IMR-90 (cell line): ENCODE measurements at regions not wholly inside any gene's neighbourhood (a gene's known extent, or its start where the extent isn't known, plus 50 kb on each side); places are given as distances from the start of the nearest gene placed in this dataset.

ENCODE experiments used
- ATAC-seq: fragments of 200-7000 bp; cut with Tn5 transposase; 2 replicates; pipeline ENCODE4 v1.9.1; 2020; ENCODE audit warnings: low read depth, mild to moderate bottlenecking, moderate library complexity
- BruUV-seq: library from RNA; stranded (reverse); fragments of 400-500 nt; replicated peaks from 2 replicates; lab custom pipeline; 2021; lab: Mats Ljungman, UMichigan
- CTCF ChIA-PET: fragments of 300-600 bp; formaldehyde crosslinking; extraction: SDS; loops from one replicate; lab custom pipeline; 2021; ENCODE audit warnings: antibody characterized with exemption; lab: Yijun Ruan, JAX
- POLR2A ChIA-PET: fragments of 300-600 bp; sonication (Branson Sonifier 250); formaldehyde crosslinking; loops from one replicate; lab custom pipeline; 2022; ENCODE audit warnings: antibody characterized with exemption; ENCODE audit not compliant: unreplicated experiment; lab: Charles Lee
- DNase-seq: peaks from one replicate; pipeline ENCODE4 v3.0.0; 2013
- H2AFZ ChIP-seq: replicated peaks from 2 replicates; pipeline ENCODE3; 2013; ENCODE audit warnings: low read length, mild to moderate bottlenecking; ENCODE audit not compliant: poor library complexity
- H2AK5ac ChIP-seq: 2 replicates; pipeline ENCODE4 v1.6.1; 2013; ENCODE audit warnings: low read depth, low read length, inconsistent platforms
- H2AK9ac ChIP-seq: replicated peaks from 2 replicates; pipeline ENCODE3; 2013; ENCODE audit warnings: mild to moderate bottlenecking, low read depth, low read length, moderate library complexity; ENCODE audit not compliant: poor library complexity
- H2BK120ac ChIP-seq: 2 replicates; pipeline ENCODE4 v1.6.1; 2013; ENCODE audit warnings: low read depth, low read length, inconsistent platforms
- H2BK15ac ChIP-seq: 3 replicates; pipeline ENCODE4 v1.6.1; 2013; ENCODE audit warnings: low read depth, low read length, inconsistent platforms
- H2BK20ac ChIP-seq: 2 replicates; pipeline ENCODE4 v1.6.1; 2013; ENCODE audit warnings: low read depth, mild to moderate bottlenecking, inconsistent platforms, low read length, moderate library complexity
- H2BK5ac ChIP-seq: 2 replicates; pipeline ENCODE4 v1.6.1; 2013; ENCODE audit warnings: mild to moderate bottlenecking, low read depth, low read length, inconsistent platforms; ENCODE audit not compliant: poor library complexity, severe bottlenecking
- H3K14ac ChIP-seq: replicated peaks from 2 replicates; pipeline ENCODE4 v1.6.1; 2013; ENCODE audit warnings: low read depth, low read length, inconsistent platforms
- H3K18ac ChIP-seq: 2 replicates; pipeline ENCODE4 v1.6.1; 2013; ENCODE audit warnings: low read depth, low read length, control low read depth
- H3K23ac ChIP-seq: 2 replicates; pipeline ENCODE4 v1.6.1; 2013; ENCODE audit warnings: low read depth, low read length, inconsistent platforms
- H3K27ac ChIP-seq: 2 replicates; pipeline ENCODE4 v1.5.1; 2013; ENCODE audit warnings: mild to moderate bottlenecking, control low read depth, low read length; ENCODE audit not compliant: insufficient read depth
- H3K27me3 ChIP-seq: 2 replicates; pipeline ENCODE4 v1.6.1; 2013; ENCODE audit warnings: low read length; ENCODE audit not compliant: control insufficient read depth, insufficient read depth
- H3K36me3 ChIP-seq: 2 replicates; pipeline ENCODE4 v1.6.1; 2013; ENCODE audit warnings: low read length, mixed read lengths; ENCODE audit not compliant: control insufficient read depth, insufficient read depth
- H3K4ac ChIP-seq: 2 replicates; pipeline ENCODE4 v1.6.1; 2013; ENCODE audit warnings: low read depth, low read length, inconsistent platforms
- H3K4me1 ChIP-seq: 2 replicates; pipeline ENCODE4 v1.6.1; 2013; ENCODE audit warnings: low read length, mixed read lengths; ENCODE audit not compliant: control insufficient read depth, insufficient read depth
- H3K4me2 ChIP-seq: 2 replicates; pipeline ENCODE4 v1.6.1; 2013; ENCODE audit warnings: low read depth, mild to moderate bottlenecking, control low read depth, low read length, moderate library complexity
- H3K4me3 ChIP-seq: 2 replicates; pipeline ENCODE4 v1.5.1; 2013; ENCODE audit warnings: low read depth, mild to moderate bottlenecking, control low read depth, low read length, moderate library complexity; ENCODE audit not compliant: insufficient read depth
- H3K56ac ChIP-seq: 2 replicates; pipeline ENCODE4 v1.6.1; 2013; ENCODE audit warnings: low read length, inconsistent platforms; ENCODE audit not compliant: insufficient read depth; ENCODE audit errors: extremely low read depth
- H3K79me1 ChIP-seq, 2 experiments: 2 replicates each; pipeline ENCODE4 v1.6.1; 2013; ENCODE audit warnings: low read length in 2 of 2, inconsistent platforms in 1 of 2, low read depth in 1 of 2
- H3K9ac ChIP-seq: 2 replicates; pipeline ENCODE4 v1.6.1; 2013; ENCODE audit warnings: low read depth, low read length, control low read depth
- H3K9me1 ChIP-seq: 2 replicates; pipeline ENCODE4 v1.6.1; 2013; ENCODE audit warnings: low read length, inconsistent platforms; ENCODE audit not compliant: insufficient read depth
- H3K9me3 ChIP-seq: 2 replicates; pipeline ENCODE4 v1.6.1; 2013; ENCODE audit warnings: low read length; ENCODE audit not compliant: control insufficient read depth, insufficient read depth
- H4K20me1 ChIP-seq: 2 replicates; pipeline ENCODE4 v1.6.1; 2013; ENCODE audit warnings: low read length, inconsistent platforms; ENCODE audit not compliant: insufficient read depth
- H4K5ac ChIP-seq: 2 replicates; pipeline ENCODE4 v1.6.1; 2013; ENCODE audit warnings: mild to moderate bottlenecking, low read depth, low read length, control low read depth
- H4K8ac ChIP-seq, 2 experiments: 2 replicates each; pipeline ENCODE4 v1.6.1; 2013; ENCODE audit warnings: low read depth in 2 of 2, low read length in 2 of 2, control low read depth in 1 of 2, inconsistent platforms in 1 of 2
- H4K91ac ChIP-seq: 2 replicates; pipeline ENCODE4 v1.6.1; 2013; ENCODE audit warnings: low read depth, low read length, inconsistent platforms; ENCODE audit not compliant: insufficient read depth
- BHLHE40 ChIP-seq: fragments of 150-350 bp; IDR thresholded peaks from 2 replicates; pipeline ENCODE4 v1.6.1; 2016; ENCODE audit warnings: mild to moderate bottlenecking, low read depth, low read length
- CEBPB ChIP-seq: IDR thresholded peaks from 2 replicates; pipeline ENCODE4 v1.6.1; 2012; ENCODE audit warnings: low read depth, low read length, improper control_type of control experiment
- MAFK ChIP-seq: IDR thresholded peaks from 2 replicates; pipeline ENCODE4 v1.6.1; 2012; ENCODE audit warnings: low read depth, low read length, improper control_type of control experiment
- MAZ ChIP-seq: IDR thresholded peaks from 2 replicates; pipeline ENCODE4 v1.6.1; 2012; ENCODE audit warnings: low read depth, mild to moderate bottlenecking, low read length, improper control_type of control experiment, moderate library complexity, borderline replicate concordance
- NFE2L2 ChIP-seq: fragments of 150-350 bp; IDR thresholded peaks from 2 replicates; pipeline ENCODE4 v1.6.1; 2016; ENCODE audit warnings: low read depth, mild to moderate bottlenecking, low read length
- SMC3 ChIP-seq: fragments of 150-350 bp; IDR thresholded peaks from 2 replicates; pipeline ENCODE4 v1.6.1; 2016; ENCODE audit warnings: low read depth, mild to moderate bottlenecking, antibody characterized with exemption, low read length, moderate library complexity
- WGBS, 2 experiments: methylation state at CpG; one replicate each; pipeline versions ENCODE4 v1.1.5 to v1.1.7; 2013; ENCODE audit warnings: missing lambda C conversion rate in 2 of 2; ENCODE audit not compliant: insufficient read length in 1 of 2; ENCODE audit errors: extremely low coverage in 2 of 2; 5-methylcytosine and 5-hydroxymethylcytosine counted together
- dilution Hi-C: fragments of 300-500 bp; cut with HindIII; formaldehyde crosslinking; loops from one replicate; pipeline ENCODE4 v1.14.3; 2018; ENCODE audit warnings: low sequenced_read_pairs; ENCODE audit not compliant: unreplicated experiment
- in situ Hi-C: fragments of 300-500 bp; cut with MboI; formaldehyde crosslinking; loops from 3 replicates; pipeline ENCODE4 v1.14.3; 2019; ENCODE audit warnings: low sequenced_read_pairs, inconsistent platforms, mixed read lengths
- intact Hi-C: fragments of 100-400 bp; cut with micrococcal nuclease; formaldehyde crosslinking; loops from 2 replicates; pipeline ENCODE4 v1.10.0; 2022
- TF ChIP-seq, protein P1 (sequence below): conservative IDR thresholded peaks from 2 replicates; pipeline ENCODE4 v1.5.1; 2012; ENCODE audit warnings: mild to moderate bottlenecking, low read depth, low read length, improper control_type of control experiment

- Histone ChIP-seq H3K9me1 (no peaks in the 10 kb centered on the region), H2BK120ac (no peak overlapping the region), H3K56ac (no peak overlapping the region), H4K91ac (no peak overlapping the region), H2AK9ac (no peak overlapping the region), H2BK5ac (no peak overlapping the region), H3K14ac (no peak overlapping the region), H3K4ac (no peak overlapping the region), H3K4me2 (no peak overlapping the region), H3K27me3 (no peaks in the 10 kb centered on the region), H2AK5ac (no peak overlapping the region), H3K4me3 (no peak overlapping the region), H3K36me3 (no peaks in the 10 kb centered on the region), H3K18ac (no peak overlapping the region), H2AFZ (no peak overlapping the region), H3K4me1 (no peaks in the 10 kb centered on the region), H3K9me3 (no peaks in the 10 kb centered on the region), H2BK20ac (no peak overlapping the region), H3K23ac (no peak overlapping the region), H3K9ac (no peak overlapping the region), H4K20me1 (no peaks in the 10 kb centered on the region), H3K27ac (no peak overlapping the region), H4K5ac (no peak overlapping the region), H2BK15ac (no peak overlapping the region), H3K79me1 (no peaks in the 10 kb centered on the region), H4K8ac (no peak overlapping the region)
- no TSS peak for BruUV-seq
- ChIA-PET CTCF (no interaction called here), POLR2A (no interaction called here)
- WGBS, 2 experiments: 100% methylated on average over 3 of the region's 7 CpGs; no CpG with 5 or more reads in 1 of the 2 experiments
- ATAC-seq: no peak
- dilution Hi-C loops (no loop called here), intact Hi-C loops (no loop called here), in situ Hi-C loops (no loop called here)
- TF ChIP-seq MAZ (no peak), CEBPB (no peak), BHLHE40 (no peak), MAFK (no peak), NFE2L2 (no peak), SMC3 (no peak)
- TF ChIP-seq, protein P1, sequence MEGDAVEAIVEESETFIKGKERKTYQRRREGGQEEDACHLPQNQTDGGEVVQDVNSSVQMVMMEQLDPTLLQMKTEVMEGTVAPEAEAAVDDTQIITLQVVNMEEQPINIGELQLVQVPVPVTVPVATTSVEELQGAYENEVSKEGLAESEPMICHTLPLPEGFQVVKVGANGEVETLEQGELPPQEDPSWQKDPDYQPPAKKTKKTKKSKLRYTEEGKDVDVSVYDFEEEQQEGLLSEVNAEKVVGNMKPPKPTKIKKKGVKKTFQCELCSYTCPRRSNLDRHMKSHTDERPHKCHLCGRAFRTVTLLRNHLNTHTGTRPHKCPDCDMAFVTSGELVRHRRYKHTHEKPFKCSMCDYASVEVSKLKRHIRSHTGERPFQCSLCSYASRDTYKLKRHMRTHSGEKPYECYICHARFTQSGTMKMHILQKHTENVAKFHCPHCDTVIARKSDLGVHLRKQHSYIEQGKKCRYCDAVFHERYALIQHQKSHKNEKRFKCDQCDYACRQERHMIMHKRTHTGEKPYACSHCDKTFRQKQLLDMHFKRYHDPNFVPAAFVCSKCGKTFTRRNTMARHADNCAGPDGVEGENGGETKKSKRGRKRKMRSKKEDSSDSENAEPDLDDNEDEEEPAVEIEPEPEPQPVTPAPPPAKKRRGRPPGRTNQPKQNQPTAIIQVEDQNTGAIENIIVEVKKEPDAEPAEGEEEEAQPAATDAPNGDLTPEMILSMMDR: no peak
- DNase-seq: no peak
These were observed 131.2 kb upstream of the ZNF608 start for GRCh38 chr5:124877501-124878146.
